HG03135 (cell line): ENCODE measurements at regions not wholly inside any gene's neighbourhood (a gene's known extent, or its start where the extent isn't known, plus 50 kb on each side); places are given as distances from the start of the nearest gene placed in this dataset.

Source experiments
- ATAC-seq: cut with Tn5 transposase; IDR thresholded peaks from one replicate; pipeline ENCODE4 v1.9.1; 2021; ENCODE audit warnings: mild to moderate bottlenecking, moderate library complexity; ENCODE audit not compliant: unreplicated experiment

GRCh38 chr2:207235621-207236020 lies 69.9 kb upstream of the KLF7 start:
- ATAC-seq: no peak

GRCh38 chr2:207236156-207236935 lies 70.6 kb upstream of the KLF7 start:
- no peak for ATAC-seq

GRCh38 chr2:207238831-207239701 lies 73.3 kb upstream of the KLF7 start:
- no peak for ATAC-seq

GRCh38 chr2:207239754-207240494 lies 74.2 kb upstream of the KLF7 start:
- ATAC-seq: no peak

- no peak for ATAC-seq
These were observed 74.9 kb upstream of the KLF7 start for GRCh38 chr2:207240649-207241048.

GRCh38 chr2:207241198-207241597 lies 75.5 kb upstream of the KLF7 start:
- ATAC-seq: no peak

- ATAC-seq: no peak
These were observed 77.9 kb upstream of the KLF7 start for GRCh38 chr2:207243601-207244000.

GRCh38 chr2:207244971-207245925 lies 79.5 kb upstream of the KLF7 start:
- ATAC-seq: no peak

GRCh38 chr2:207248702-207249377 lies 83.1 kb upstream of the KLF7 start:
- ATAC-seq: no peak

- ATAC-seq: no peak
These were observed 85.3 kb upstream of the KLF7 start for GRCh38 chr2:207251022-207251421.

- ATAC-seq: no peak
These were observed 85.9 kb upstream of the KLF7 start for GRCh38 chr2:207251573-207252192.

- ATAC-seq: no peak
These were observed 86.7 kb upstream of the KLF7 start for GRCh38 chr2:207252416-207252815.

GRCh38 chr2:207252979-207253645 lies 87.4 kb upstream of the KLF7 start:
- no peak for ATAC-seq

- no peak for ATAC-seq
These were observed 88.1 kb upstream of the KLF7 start for GRCh38 chr2:207253666-207254345.

GRCh38 chr2:207254591-207255464 lies 89.1 kb upstream of the KLF7 start:
- no peak for ATAC-seq

- ATAC-seq: no peak
These were observed 90.1 kb upstream of the KLF7 start for GRCh38 chr2:207255565-207256470.
